Esophagus muscularis mucosa (tissue), 4 donors: ENCODE measurements at regions not wholly inside any gene's neighbourhood (a gene's known extent, or its start where the extent isn't known, plus 50 kb on each side); places are given as distances from the start of the nearest gene placed in this dataset.

Source experiments
- DNase-seq: peaks from one replicate; pipeline ENCODE4 v3.0.0-alpha.2; 2017; ENCODE audit errors: extremely low spot score
- H3K27ac ChIP-seq, 4 donors: fragments of 200-600 bp; sonication (generic); replicated peaks in 1 of 4; 1 replicate in 3 of 4; 2 replicates in 1 of 4; pipeline ENCODE4 v1.5.1; 2016 to 2019; ENCODE audit warnings: mild to moderate bottlenecking in 1 of 4
- H3K27me3 ChIP-seq, 4 donors: fragments of 200-600 bp; sonication (generic); one replicate each; pipeline versions ENCODE4 v1.5.1 to v1.6.0; 2016 to 2019
- H3K36me3 ChIP-seq, 4 donors: fragments of 200-600 bp; sonication (generic); one replicate each; pipeline ENCODE4 v1.5.1; 2016 to 2019
- H3K4me1 ChIP-seq, 4 donors: fragments of 200-600 bp; sonication (generic); one replicate each; pipeline ENCODE4 v1.5.1; 2016 to 2019
- H3K4me3 ChIP-seq, 4 donors: fragments of 200-600 bp; sonication (generic); 1 replicate in 2 of 4; 2 replicates in 2 of 4; pipeline ENCODE4 v1.5.1; 2016 to 2019; ENCODE audit warnings: mild to moderate bottlenecking in 4 of 4, moderate library complexity in 1 of 4
- H3K9me3 ChIP-seq, 4 donors: fragments of 200-600 bp; sonication (generic); 1 replicate in 3 of 4; 2 replicates in 1 of 4; pipeline ENCODE4 v1.5.1; 2016 to 2019
- EP300 ChIP-seq: sonication (generic); formaldehyde crosslinking; IDR thresholded peaks from one replicate; pipeline ENCODE4 v1.6.1; 2017; ENCODE audit warnings: antibody characterized with exemption
- POLR2A ChIP-seq: fragments of 450-650 bp; IDR thresholded peaks from one replicate; pipeline ENCODE4 v1.6.1; 2017; ENCODE audit warnings: antibody characterized with exemption, moderate library complexity, mild to moderate bottlenecking, low read depth
- POLR2AphosphoS5 ChIP-seq, 2 donors: sonication (generic); formaldehyde crosslinking; IDR thresholded peaks; one replicate each; pipeline ENCODE4 v1.6.1; 2017; ENCODE audit warnings: antibody characterized with exemption in 2 of 2
- WGBS: methylation state at CpG from one replicate; pipeline ENCODE4 v1.1.5; 2018; 5-methylcytosine and 5-hydroxymethylcytosine counted together
- intact Hi-C: fragments of 100-400 bp; cut with DNase I; formaldehyde crosslinking; loops from one replicate; pipeline ENCODE4 v1.15.1; 2023
- TF ChIP-seq, protein P1 (sequence below), 3 experiments: fragments of 200-600 bp in 2 of 3; fragments of 450-650 bp in 1 of 3; sonication (generic) in 2 of 3; IDR thresholded peaks; one replicate each; pipeline ENCODE4 v1.5.1; 2017 to 2019; ENCODE audit warnings: antibody characterized with exemption in 3 of 3, mild to moderate bottlenecking in 2 of 3, moderate library complexity in 1 of 3

DNA sequence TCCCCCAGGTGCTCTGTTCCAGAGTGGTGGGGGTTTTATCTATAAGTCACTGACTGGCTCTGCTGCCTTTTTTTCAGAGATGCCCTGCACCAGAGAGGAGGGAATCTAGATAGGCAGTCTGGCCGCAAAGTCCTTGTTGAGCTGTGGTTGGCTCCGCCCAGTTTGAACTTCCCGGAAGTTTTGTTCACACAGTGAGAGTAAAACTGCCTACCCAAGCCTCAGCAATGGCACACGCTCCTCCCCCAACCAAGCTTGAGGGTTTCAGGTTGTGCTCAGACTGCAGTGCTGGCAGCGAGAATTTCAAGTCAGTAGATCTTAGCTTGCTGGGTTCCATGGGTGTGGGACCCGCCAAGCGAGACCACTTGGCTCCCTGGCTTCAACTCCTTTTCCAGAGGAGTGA is 1428.6 kb downstream of the MAT2B start:
- Histone ChIP-seq H3K36me3 (no peaks in the 10 kb centered on the region), H3K4me1 (no peaks in the 10 kb centered on the region), H3K4me3 (no peak overlapping the region), H3K27me3 (no peaks in the 10 kb centered on the region), H3K27ac (no peak overlapping the region), H3K9me3 (peaks cover 0 to 8% (median 0%) of the 10 kb centered on the region in 4 donors)
- intact Hi-C loops: no loop called here
- no peak for DNase-seq
- TF ChIP-seq POLR2A (no peak), EP300 (no peak), POLR2AphosphoS5 (IDR thresholded peaks at IDR 0.05) (no peak)
- TF ChIP-seq, protein P1, sequence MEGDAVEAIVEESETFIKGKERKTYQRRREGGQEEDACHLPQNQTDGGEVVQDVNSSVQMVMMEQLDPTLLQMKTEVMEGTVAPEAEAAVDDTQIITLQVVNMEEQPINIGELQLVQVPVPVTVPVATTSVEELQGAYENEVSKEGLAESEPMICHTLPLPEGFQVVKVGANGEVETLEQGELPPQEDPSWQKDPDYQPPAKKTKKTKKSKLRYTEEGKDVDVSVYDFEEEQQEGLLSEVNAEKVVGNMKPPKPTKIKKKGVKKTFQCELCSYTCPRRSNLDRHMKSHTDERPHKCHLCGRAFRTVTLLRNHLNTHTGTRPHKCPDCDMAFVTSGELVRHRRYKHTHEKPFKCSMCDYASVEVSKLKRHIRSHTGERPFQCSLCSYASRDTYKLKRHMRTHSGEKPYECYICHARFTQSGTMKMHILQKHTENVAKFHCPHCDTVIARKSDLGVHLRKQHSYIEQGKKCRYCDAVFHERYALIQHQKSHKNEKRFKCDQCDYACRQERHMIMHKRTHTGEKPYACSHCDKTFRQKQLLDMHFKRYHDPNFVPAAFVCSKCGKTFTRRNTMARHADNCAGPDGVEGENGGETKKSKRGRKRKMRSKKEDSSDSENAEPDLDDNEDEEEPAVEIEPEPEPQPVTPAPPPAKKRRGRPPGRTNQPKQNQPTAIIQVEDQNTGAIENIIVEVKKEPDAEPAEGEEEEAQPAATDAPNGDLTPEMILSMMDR (IDR thresholded peaks at IDR 0.05): no peak
- WGBS: 95% methylated on average over 7 of the region's 7 CpGs

DNA sequence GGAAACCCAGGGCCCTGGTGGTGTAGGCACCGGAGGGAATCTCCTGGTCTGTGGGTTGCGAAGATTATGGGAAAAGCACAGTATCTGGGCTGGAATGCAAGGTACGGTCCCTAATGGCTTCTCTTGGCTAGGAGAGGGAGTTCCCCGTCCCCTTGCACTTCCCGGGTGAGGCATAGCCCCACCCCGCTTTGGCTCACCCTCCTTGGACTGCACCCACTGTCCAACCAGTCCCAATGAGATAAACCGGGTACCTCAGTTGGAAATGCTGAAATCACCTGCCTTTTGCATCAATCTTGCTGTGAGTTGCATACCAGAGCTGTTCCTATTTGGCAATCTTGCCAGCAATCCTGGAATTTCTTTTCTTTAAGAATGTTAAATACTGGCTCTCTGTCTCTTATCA is 1429.1 kb downstream of the MAT2B start:
- H3K36me3 ChIP-seq: no peaks in the 10 kb centered on the region
- no peak overlapping the region for H3K4me3 ChIP-seq
- TF ChIP-seq, protein P1 (IDR thresholded peaks at IDR 0.05): no peak
- no peak for TF ChIP-seq POLR2AphosphoS5 (IDR thresholded peaks at IDR 0.05)
- intact Hi-C loops: no loop called here
- WGBS: 73% methylated on average over 7 of the region's 7 CpGs
- DNase-seq: no peak
- no peak overlapping the region for H3K27ac ChIP-seq
- H3K4me1 ChIP-seq: no peaks in the 10 kb centered on the region
- H3K27me3 ChIP-seq: no peaks in the 10 kb centered on the region
- H3K9me3 ChIP-seq: peaks cover 0 to 4% (median 0%) of the 10 kb centered on the region in 4 donors

DNA sequence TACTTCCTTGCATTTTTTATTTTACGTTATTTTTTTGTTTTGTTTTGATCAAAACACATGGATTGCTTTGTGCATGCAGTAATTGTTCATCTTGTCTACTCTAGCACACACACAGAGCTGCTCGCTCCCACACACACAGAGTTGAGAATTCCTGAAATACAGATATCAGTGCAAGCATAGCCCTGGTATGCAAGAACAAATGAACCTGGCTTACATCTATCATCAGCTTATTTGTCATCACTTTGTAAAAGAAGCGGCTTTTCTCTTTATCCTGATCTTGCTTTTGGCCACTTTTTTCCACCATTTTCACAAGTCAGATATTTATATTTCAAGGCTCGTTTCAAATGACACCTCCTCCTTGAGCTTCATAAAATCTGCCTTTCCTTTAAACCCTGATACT is 1435.7 kb downstream of the MAT2B start:
- H3K27me3 ChIP-seq: no peaks in the 10 kb centered on the region
- H3K4me1 ChIP-seq: peaks cover 0 to 30% (median 13%) of the 10 kb centered on the region in 4 donors
- H3K9me3 ChIP-seq: no peaks in the 10 kb centered on the region
- 24% methylated on average over 4 of the region's 4 CpGs for WGBS
- intact Hi-C loops: no loop called here
- TF ChIP-seq, protein P1 (IDR thresholded peaks at IDR 0.05): no peak
- TF ChIP-seq POLR2AphosphoS5 (IDR thresholded peaks at IDR 0.05): no peak
- TF ChIP-seq POLR2A: no peak
- no peak for TF ChIP-seq EP300
- H3K4me3 ChIP-seq: no peak overlapping the region
- no peak overlapping the region for H3K27ac ChIP-seq
- H3K36me3 ChIP-seq: no peaks in the 10 kb centered on the region
- DNase-seq: no peak

DNA sequence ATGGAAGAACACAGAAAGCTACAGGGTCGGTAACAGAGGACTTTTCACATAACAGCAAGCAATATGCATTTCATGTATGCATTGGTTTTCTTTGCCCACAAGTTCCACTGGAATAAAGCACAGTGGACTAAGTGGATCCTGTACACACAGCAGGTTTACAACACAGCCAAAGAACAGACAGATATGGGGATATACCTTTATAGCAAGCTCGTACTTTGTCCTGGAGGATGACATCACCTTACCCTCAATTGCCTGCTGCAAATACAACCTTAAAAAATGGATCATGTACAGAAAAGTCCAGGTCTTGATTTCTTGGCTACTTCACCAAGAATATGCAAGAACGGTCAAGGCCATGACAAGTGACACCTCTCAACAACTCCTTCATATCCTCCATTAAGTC is 1445.5 kb downstream of the MAT2B start:
- Histone ChIP-seq H3K36me3 (no peaks in the 10 kb centered on the region), H3K9me3 (no peaks in the 10 kb centered on the region), H3K4me3 (no peak overlapping the region), H3K4me1 (peaks cover 0 to 7% (median 2%) of the 10 kb centered on the region in 4 donors), H3K27ac (no peak overlapping the region), H3K27me3 (no peaks in the 10 kb centered on the region)
- DNase-seq: no peak
- intact Hi-C loops: no loop called here
- TF ChIP-seq, protein P1 (IDR thresholded peaks at IDR 0.05): no peak
- TF ChIP-seq POLR2A (no peak), POLR2AphosphoS5 (IDR thresholded peaks at IDR 0.05) (no peak), EP300 (no peak)
- WGBS: 91% methylated on average over 3 of the region's 3 CpGs

DNA sequence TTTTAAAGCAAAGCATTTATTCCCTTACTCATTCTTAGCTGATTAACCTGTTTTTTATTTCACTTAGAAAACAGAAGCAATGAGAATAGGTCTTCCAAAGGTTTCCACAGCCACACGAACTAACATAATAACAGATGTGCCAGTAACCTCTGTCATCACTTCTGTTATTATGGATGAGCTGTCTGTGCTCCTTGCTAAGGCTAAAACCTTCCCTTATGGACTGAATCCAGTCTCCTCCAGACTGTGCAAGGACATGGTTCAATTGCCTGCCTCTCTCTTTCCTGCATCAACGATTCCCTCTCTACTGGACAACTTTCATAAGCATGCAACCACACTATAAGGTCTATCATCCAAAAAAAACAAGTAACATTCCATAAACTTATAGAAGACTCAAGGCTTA is 1446.2 kb downstream of the MAT2B start:
- H3K27me3 ChIP-seq: no peaks in the 10 kb centered on the region
- intact Hi-C loops: no loop called here
- H3K36me3 ChIP-seq: no peaks in the 10 kb centered on the region
- no peaks in the 10 kb centered on the region for H3K9me3 ChIP-seq
- peaks cover 0 to 7% (median 2%) of the 10 kb centered on the region in 4 donors for H3K4me1 ChIP-seq
- no peak overlapping the region for H3K4me3 ChIP-seq
- WGBS: 15% methylated on average over 2 of the region's 2 CpGs
- no peak overlapping the region for H3K27ac ChIP-seq
- DNase-seq: no peak
- TF ChIP-seq EP300: no peak
- TF ChIP-seq, protein P1 (IDR thresholded peaks at IDR 0.05): no peak
- no peak for TF ChIP-seq POLR2A
- no peak for TF ChIP-seq POLR2AphosphoS5 (IDR thresholded peaks at IDR 0.05)
